HG03439 (cell line): ENCODE measurements at regions not wholly inside any gene's neighbourhood (a gene's known extent, or its start where the extent isn't known, plus 50 kb on each side); places are given as distances from the start of the nearest gene placed in this dataset.
"Not testable (repeated sequence)": the region's sequence is repeated elsewhere in the genome, so short reads cannot be mapped to it uniquely, and the experiment has no call there.

Source experiments
- ATAC-seq: cut with Tn5 transposase; IDR thresholded peaks from one replicate; pipeline ENCODE4 v1.9.1; 2021; ENCODE audit warnings: mild to moderate bottlenecking, moderate library complexity; ENCODE audit not compliant: unreplicated experiment

DNA sequence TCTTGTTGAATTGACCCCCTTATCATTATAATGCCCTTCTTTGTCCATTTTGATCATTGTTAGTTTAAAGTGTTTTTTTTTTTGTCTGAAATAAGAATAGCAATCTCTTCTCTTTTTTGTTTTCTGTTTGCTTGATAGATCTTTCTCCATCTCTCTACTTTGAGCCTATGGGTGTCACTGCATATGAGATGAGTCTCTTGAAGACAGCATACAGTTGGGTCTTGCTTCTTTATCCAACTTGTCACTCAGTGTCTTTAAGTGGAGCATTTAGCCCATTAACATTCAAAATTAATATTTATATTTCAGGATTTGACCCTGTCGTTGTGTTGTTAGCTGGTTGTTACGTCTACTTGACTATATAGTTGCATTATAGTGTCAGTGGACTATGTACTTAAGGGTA is 135.4 kb downstream of the HMHB1 start:
- ATAC-seq: no peak

DNA sequence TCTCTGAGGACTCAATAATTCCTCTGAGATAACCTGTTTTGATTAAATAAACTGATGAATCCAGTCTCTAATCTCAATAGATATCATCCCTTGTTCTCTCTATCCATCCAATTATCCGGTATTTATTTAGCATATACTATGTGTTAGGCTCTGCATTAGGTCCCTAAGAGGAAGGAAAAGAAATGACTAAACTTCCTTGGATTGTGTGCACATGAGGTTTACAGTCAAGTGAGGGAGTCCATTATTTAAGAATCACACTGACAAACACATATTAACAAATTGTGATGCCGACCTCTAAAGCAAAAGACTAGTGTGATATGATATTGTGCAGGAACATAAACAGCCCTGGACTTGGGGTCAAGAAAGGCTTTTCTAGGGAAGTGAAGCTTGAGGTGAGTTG is 140.8 kb downstream of the HMHB1 start:
- ATAC-seq: no peak

DNA sequence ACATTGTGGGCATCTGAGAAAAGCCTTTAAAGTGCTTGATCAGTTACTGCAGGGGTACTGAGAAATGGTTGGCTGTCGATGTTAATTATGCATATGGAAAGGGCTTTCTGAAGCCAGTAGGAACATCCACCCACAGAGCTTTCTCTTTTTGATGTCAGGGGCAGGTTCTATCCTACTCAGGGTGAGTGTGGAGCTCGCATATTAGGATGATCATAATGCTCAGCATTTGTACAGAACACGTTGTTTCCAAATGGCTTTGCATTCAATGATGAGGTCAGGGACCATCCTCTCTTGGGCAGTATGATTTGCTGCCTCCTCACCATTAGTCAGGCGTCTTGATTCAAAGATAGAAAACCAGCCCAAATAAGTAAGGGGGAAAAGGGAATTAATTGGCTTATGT is 141.9 kb downstream of the HMHB1 start:
- ATAC-seq: no peak

DNA sequence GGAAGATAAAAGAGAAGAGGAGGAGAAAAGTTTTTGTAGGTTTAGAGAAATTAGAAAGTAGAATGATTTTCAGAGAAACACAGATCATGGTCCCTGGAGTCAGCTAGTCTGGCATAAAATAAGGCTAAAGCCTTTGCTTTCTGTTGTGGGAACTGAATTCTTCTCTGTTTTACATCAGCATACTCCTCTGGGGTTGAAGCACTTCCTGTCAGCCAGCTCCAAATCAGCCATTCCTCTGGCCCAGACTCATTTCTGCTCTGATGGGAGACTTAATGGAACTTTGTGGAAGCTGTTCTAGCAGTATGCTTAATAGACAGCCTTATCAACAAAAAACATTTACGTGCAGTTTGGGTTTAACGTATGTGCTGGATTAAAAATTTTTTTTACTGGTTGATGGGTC is 143.2 kb downstream of the HMHB1 start:
- ATAC-seq: no peak

DNA sequence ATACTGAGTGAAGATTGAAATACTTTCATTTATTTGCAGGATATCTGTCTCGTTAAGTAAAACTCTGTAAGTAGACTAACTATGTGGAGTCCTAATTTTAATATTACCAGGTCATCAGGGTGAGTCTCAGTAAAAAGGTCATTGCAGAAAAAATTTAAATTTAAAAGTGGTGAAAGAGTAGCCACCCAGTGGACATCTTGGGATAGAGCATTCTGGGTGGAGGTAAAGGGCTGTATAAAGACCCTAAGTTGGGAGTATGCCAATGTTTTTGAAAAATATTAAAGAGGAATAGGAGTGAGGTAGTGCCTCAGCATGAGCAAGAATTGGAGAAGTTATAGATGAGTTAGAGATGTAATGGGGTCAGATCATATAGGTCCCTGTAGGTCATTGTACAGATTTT is 145.5 kb downstream of the HMHB1 start:
- no peak for ATAC-seq

DNA sequence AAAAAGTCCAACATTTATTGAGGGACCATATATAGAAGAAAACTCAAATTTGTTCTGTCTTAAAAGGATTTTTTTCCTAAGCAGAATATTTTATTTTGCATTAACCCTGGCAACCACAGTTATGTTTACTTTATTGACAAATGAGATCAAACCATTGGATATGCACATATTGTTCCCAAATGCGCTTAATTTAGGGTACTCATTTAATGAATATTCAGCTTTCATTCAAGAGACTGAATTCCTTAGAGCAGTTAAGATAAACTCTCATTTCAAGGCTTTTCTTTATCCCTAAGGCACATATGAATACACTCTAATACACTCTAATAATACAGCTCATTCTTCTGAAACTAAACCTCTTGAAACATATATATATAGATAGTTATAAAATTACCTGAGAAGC is 150.2 kb downstream of the HMHB1 start:
- no peak for ATAC-seq

DNA sequence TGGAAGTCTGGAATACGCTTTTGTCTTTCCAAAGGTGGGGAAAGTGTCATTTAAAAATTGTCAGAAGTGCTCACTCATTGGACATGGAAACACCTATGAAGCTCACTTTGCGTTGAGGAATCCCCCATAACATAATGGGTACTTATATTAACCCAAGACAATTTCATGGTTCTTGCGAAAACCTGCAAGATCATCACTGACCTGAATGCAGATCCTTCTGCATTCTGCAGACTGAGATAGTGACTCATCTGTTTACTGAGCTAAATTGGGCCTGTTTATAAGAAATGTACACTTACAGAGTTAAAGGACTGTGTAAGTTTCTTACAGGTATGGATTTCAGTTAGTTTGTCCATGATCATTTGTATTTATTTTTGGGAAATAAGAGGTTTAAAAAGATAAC is 153.0 kb downstream of the HMHB1 start:
- ATAC-seq: no peak

DNA sequence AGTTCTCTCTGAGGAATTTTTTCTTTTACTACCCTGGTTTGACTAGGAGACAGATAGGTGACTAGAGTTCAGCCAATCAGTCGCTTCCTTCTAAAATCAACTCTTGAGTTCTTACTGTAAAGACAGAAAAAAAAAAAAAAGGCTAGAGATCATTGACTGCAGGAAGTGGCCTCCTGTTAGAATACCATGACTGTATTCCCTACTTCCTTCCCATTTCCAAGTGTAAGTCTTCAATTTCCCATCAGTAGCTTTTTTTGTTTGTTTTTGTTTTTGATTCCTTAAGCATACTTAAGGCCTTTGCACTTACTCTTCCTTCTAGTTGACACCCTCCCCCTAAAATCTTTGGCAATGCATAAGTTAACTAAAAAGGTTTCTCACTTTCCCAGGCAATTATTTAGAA is 154.3 kb downstream of the HMHB1 start:
- no peak for ATAC-seq

DNA sequence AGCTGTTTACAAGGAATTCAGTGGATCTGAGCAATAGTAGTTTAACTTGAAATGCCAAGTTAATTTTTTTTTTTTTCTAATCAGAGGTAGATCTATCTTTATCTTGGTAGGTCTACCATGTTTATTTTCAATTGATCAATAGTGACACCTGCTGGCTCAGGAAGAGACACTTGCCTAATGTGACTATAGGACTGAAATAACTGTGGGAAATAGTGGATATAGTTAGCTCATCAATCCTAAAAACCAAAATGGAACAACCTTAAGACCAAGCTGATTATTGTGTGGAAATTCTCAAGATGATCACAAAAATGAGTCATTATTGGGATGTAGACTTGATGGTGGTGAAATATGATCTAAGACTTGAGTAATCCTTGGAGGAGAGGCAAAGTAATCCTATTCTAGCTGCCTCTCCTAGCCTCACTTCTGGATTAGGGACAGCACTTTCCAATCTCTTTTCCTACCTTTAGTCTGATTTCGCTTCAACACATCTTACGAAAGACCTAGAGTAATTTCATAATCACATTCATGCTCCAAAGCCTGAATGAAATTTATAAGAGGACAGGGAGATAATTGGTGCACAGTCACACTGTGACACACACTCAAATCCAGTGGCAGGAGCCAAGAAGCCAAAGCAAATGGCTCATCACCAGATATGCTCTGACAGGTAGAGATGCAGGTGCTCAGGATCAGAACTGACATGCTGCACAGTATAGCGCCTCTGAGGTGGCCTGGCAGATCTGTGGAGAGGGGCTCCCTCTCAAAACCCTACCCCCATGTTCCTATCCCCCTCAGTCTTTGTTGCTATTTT is 156.3 kb downstream of the HMHB1 start:
- ATAC-seq: peak; percentile 62

DNA sequence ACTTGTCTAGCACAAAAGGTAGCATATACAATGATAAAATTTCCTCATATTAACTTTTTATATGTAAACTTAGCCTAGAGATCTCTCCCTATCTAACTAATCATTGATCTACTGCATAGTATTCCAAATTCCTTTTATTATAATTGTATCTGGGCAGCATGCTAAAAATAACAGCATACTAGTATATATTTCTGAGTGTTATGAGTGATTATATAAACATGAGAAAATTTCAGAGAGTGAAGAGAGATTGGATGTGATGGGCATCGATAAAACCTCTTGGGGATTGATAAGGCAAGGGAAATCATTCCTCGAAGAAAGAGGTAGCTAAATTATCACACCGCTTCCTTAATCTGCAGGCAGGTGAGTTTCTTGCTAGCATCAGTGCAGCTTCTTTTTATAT is 158.2 kb downstream of the HMHB1 start:
- ATAC-seq: no peak

DNA sequence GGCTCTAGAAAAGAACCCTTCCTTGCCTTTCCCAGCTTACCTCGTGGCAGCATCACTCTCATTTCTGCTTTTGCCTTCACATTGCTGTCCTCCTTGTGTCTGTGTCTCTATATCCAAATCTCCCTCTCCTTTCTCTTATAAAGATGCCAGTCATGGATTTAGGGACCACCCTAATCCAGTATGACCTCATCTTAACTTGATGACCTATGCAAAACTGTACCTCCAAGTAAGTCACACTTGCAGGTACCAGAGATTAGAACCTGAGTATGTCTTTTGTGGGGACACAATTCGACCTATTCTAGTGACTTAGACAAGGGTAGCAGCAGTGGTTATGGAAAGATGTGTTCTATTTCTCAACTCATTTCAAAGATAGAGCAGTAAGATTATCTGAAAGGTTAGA is 160.1 kb downstream of the HMHB1 start:
- no peak for ATAC-seq

DNA sequence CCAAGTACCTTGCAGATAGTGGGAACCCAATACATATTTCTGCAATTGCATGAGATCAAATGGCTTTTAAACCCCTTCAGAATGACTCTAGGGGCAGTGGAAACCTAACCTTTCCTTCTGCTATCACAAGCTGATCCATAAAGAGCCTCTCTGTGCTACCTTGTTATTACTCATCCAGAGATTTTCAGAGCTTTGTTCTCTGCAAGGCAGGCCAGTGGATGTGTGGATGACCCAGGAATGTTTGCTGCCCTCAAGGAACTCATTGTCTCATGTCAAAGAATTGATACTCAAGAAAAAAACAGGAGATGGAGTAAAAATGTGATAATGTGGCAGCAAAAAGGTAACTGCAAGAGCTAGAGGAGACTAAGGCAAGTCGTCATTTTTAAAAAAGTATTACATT is 164.1 kb downstream of the HMHB1 start:
- ATAC-seq: no peak

DNA sequence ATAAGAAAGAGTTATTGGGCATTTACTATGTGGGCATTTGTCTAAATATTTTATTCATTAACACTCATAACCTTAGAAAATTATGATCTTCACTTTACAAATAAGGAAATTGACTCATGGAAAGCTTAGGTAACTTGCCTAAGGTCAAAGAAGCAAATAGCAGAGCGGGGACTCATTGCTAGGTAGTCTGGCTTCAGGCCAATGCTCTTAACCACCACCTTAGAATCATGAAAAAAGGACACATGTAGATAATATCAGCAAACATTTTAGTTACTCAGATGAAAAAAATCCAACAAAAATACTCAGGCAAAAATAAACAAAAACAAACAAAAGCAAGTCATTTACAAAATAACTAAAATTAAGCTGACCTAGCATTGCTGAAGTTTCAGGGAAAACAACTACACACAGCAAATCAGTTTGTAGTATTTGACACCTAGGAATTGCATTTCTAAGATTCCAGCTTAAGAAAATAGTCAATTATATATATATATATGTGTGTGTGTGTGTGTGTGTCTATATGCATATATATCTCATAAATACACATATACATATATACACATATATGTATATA is 166.0 kb downstream of the HMHB1 start:
- no peak for ATAC-seq

DNA sequence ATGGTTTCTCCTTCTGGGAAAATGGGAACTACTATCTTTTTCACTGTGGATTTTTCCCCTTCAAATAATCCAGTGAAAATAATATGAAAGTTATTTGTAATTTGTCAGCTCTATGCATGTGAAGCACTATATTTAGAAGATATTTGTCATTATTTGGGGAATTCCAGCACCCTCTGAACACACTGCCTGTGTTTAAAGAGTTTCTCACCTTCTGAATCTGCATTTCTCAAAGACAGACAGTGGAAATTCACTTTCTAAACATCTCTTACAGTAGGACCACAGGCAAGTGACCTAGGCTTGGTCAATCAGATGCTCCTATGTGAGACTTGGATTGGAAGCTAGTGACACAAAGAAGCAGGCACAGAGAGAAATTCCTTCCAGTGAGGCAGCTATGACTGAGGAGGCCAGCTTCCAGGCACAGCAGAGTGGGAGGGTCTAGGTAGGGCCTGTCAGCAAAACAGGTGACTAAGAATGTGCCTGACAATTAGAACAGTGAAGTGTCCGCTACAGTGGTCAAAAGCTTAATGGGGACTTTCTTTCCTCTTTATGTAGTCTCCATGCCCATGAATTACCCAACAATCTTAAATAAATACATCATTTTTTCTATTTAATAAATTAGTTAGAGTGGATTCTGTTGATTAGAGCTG is 167.2 kb downstream of the HMHB1 start:
- peak; percentile 70 for ATAC-seq

DNA sequence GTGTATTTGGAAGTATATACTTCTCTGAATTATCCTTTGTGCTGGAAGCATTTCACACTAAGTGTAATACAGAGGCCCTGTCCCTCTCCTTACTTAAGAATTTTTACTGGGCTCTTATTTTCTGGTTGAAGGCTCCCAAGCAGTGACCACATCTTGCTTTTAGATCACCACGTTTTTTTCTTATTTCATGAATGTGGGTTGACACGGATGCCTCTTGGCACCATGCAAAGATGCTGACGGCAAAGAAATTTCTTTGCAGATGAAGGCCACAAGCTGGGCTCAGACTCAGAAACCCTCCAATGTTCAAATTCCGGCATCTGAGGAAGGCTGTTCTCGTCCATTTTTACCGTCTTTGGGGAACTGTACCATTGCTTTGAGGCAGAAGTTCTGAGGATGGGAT is 168.5 kb downstream of the HMHB1 start:
- ATAC-seq: no peak

DNA sequence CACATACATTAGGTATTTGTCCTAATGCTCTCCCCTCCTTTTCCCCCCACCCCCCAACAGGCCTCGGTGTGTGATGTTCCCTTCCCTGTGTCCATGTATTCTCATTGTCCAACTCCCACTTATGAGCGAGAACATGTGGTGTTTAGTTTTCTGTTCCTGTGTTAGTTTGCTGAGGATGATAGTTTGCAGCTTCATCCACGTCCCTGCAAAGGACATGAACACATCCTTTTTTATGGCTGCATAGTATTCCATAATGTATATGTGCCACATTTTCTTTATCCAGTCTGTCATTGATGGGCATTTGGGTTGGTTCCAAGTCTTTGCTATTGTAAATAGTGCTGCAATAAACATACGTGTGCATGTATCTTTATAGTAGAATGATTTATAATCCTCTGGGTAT is 171.0 kb downstream of the HMHB1 start:
- not testable (repeated sequence) for ATAC-seq

DNA sequence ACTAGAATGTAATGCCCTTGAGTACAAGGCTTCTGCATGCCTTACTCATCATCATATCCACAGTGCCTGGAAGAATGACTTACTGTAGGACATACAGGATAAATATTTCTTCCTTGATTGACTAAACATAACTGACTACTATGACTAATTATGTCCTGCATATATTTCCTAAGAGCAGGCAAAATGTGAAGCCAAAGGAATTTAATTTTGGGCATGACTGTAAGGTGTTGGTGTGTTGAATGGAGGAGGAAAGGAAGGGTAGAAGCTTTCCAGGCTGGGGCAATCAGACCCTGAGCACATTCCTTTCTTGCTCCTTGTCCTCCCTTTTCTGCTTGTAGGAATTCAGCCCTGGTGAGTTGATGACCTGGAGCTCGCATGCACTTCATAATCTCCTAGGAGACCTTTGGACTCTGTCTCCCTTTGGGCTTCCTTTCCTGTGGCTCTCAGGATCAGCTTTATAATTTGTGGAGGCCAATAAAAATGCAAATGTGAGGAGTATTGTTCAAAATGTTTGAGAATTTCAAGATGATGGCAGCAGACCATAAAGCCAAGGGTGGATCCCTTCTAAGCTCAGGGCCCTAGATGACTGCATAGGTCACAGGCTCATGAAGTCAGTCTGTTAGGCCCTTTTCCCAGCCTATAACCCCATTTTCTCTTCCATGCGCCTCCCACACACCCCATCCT is 174.0 kb downstream of the HMHB1 start:
- no peak for ATAC-seq

DNA sequence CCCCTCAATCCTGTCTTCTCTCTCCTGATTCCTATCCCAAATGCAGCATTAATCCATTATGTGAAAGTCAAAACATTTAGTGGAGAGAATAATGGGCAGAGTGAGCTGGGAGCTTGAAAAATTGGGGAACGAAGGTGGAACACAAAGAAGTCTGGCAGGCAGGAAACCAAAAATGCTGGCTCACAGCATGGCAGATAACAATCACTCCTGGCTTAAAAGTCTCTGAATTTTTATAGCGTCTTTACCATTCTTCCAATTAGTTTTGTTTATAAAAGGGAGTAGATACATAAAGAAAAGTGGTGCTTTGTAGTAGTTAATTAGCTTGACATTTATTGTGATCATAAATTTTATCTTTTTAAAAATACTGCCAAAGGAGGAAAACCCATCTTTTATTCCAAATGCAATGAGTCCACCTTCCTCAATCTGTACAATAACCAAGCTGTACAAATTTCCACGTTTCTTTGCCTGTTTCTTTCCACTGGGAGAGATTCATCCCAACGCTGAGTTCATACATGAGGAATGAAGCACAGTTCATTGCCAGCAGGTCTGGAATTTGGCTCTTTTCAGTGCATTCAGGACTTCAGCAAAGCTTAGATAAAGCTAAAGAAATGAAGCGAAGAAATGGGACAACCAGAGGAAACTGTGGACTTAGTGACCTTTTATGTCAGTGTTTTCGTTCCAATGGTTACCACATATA is 174.7 kb downstream of the HMHB1 start:
- no peak for ATAC-seq

DNA sequence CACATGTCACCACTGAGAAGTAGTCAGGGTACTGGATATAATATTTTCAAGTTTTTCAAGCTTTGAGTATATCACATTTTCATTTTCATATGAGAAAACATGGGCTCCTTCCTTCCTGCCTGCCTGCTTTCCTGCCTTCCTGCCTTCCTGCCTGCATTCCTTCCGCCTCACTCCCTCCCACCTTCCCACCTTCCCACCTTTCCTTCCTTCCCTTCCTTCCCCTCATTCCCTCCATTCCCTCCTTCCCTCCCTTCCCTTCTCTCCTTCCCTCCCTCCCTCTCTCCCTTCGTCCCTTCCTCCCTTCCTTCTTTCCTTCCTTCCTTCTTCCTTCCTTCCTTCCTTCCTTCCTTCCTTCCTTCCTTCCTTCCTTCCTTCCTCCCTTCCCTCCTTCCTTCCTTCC is 175.3 kb downstream of the HMHB1 start:
- no peak for ATAC-seq

DNA sequence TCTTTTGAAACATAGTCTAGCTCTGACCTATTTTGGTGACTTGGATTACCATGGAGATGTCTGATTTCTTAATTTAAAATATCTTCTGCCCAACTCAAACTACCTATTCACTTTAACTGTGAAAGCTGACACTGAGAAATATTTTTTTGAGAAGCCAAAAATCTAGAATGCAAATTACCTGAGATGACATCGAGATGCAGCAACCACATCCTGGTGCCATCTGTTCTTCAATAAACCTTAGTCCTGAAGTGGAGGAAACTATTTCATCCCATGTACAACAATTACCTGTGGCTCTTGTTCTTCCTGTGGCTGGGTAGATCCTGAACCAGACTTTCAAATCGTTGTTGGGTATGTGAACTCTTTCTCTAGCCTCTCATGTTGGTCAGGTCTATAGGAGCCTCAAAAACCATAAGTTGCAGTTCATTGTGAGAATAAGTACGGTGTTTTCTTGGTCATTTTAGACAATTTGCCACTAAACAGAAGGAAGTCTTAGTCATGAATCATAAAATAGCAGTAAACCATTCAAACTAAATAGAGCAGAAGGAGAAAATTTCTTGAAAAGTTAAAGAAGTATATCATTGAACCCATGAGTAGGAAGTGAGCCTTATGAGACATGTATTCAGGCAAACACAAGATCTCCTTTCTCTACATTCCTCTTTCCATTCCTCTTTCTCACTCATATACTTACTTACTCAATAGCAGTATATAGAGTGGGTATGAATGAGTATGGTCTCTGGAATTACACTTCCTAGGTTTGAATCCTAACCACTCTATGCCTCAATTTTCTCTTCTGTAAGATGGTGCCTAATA is 176.0 kb downstream of the HMHB1 start:
- no peak for ATAC-seq
